HepG2 (cell line): ENCODE measurements at regions not wholly inside any gene's neighbourhood (a gene's known extent, or its start where the extent isn't known, plus 50 kb on each side); places are given as distances from the start of the nearest gene placed in this dataset.

Source experiments
- ATAC-seq: fragments of 200-7000 bp; cut with Tn5 transposase; 3 replicates; pipeline ENCODE4 v1.9.1; 2020; ENCODE audit warnings: mild to moderate bottlenecking, moderate library complexity
- BruUV-seq: library from RNA; stranded (reverse); fragments of 400-500 nt; replicated peaks from 2 replicates; lab custom pipeline; 2021; lab: Mats Ljungman, UMichigan
- CTCF ChIA-PET: fragments of 300-600 bp; formaldehyde crosslinking; extraction: SDS; loops from one replicate; lab custom pipeline; 2021; ENCODE audit warnings: low total read pairs, inconsistent platforms, low intra/inter-chr PET ratio; lab: Yijun Ruan, JAX
- POLR2A ChIA-PET: fragments of 350-600 bp; sonication (Branson Sonifier 250); formaldehyde crosslinking; loops from one replicate; lab custom pipeline; 2020; ENCODE audit warnings: antibody characterized with exemption, inconsistent platforms; lab: Yijun Ruan, JAX
- DNase-seq: peaks from one replicate; pipeline ENCODE4 v3.0.0-alpha.2; 2015; ENCODE audit warnings: low spot score
- FAIRE-seq: peaks from 3 replicates; lab custom pipeline; 2011; peaks lifted over from hg19 to GRCh38; lab: Jason Lieb, UNC
- H2AFZ ChIP-seq: one replicate; pipeline ENCODE4 v1.6.1; 2011; ENCODE audit warnings: low read length, inconsistent platforms
- H3K27ac ChIP-seq: fragments of 300-600 bp; 3 replicates; pipeline ENCODE4 v1.8.0; 2011; ENCODE audit warnings: mixed run types, mild to moderate bottlenecking, mixed read lengths, low read length, inconsistent platforms; ENCODE audit not compliant: insufficient read depth; ENCODE audit errors: extremely low read length
- H3K27me3 ChIP-seq, 2 experiments: fragments of 200-600 bp in 1 of 2; 2 replicates in 1 of 2; 3 replicates in 1 of 2; pipeline versions ENCODE4 v1.6.0 to v1.8.0; 2011; ENCODE audit warnings: low read length in 2 of 2, mild to moderate bottlenecking in 2 of 2, moderate library complexity in 2 of 2, inconsistent platforms in 1 of 2; ENCODE audit not compliant: insufficient read depth in 2 of 2, control insufficient read depth in 1 of 2
- H3K36me3 ChIP-seq, 2 experiments: fragments of 200-600 bp in 1 of 2; replicated peaks in 1 of 2; 2 replicates in 1 of 2; 3 replicates in 1 of 2; pipeline versions ENCODE4 v1.5.1 to v1.8.0; 2011; ENCODE audit warnings: low read length in 2 of 2, inconsistent platforms in 1 of 2; ENCODE audit not compliant: insufficient read depth in 2 of 2, control insufficient read depth in 1 of 2
- H3K4me1 ChIP-seq: 2 replicates; pipeline ENCODE4 v1.5.1; 2012; ENCODE audit warnings: low read length, inconsistent platforms; ENCODE audit not compliant: insufficient read depth
- H3K4me2 ChIP-seq: 2 replicates; pipeline ENCODE4 v1.6.0; 2011; ENCODE audit warnings: low read depth, low read length, inconsistent platforms
- H3K4me3 ChIP-seq, 3 experiments: fragments of 200-600 bp in 1 of 3; sonication (generic), shearing (Covaris generic) in 1 of 3; replicated peaks in 1 of 3; 2 replicates each; pipeline ENCODE4 v1.5.1; 2011 to 2016; ENCODE audit warnings: low read length in 3 of 3, inconsistent platforms in 2 of 3, low read depth in 2 of 3, mild to moderate bottlenecking in 2 of 3, control low read depth in 1 of 3, mixed read lengths in 1 of 3; ENCODE audit not compliant: insufficient read depth in 1 of 3
- H3K79me2 ChIP-seq: one replicate; pipeline ENCODE4 v1.6.1; 2011; ENCODE audit warnings: low read length, inconsistent platforms; ENCODE audit not compliant: insufficient read depth
- H3K9ac ChIP-seq: 2 replicates; pipeline ENCODE4 v1.6.0; 2011; ENCODE audit warnings: mild to moderate bottlenecking, low read depth, low read length, inconsistent platforms; ENCODE audit not compliant: insufficient read depth
- H3K9me3 ChIP-seq: 2 replicates; pipeline ENCODE4 v1.5.1; 2012; ENCODE audit warnings: mild to moderate bottlenecking, low read length
- H4K20me1 ChIP-seq: 2 replicates; pipeline ENCODE4 v1.6.0; 2011; ENCODE audit warnings: inconsistent platforms, mild to moderate bottlenecking, low read length, moderate library complexity; ENCODE audit not compliant: insufficient read depth
- CEBPG ChIP-seq: IDR thresholded peaks from 2 replicates; pipeline ENCODE4 v1.6.1; 2016
- FOXM1 ChIP-seq: sonication (generic); formaldehyde crosslinking; IDR thresholded peaks from 2 replicates; pipeline ENCODE4 v1.5.0; 2020; ENCODE audit warnings: missing genetic modification reagents
- HCFC1 ChIP-seq: fragments of 150-350 bp; IDR thresholded peaks from 2 replicates; pipeline ENCODE4 v1.6.1; 2014; ENCODE audit warnings: low read depth, low read length
- HIVEP1 ChIP-seq: sonication (generic); formaldehyde crosslinking; IDR thresholded peaks from 2 replicates; pipeline ENCODE4 v1.4.0; 2020; ENCODE audit warnings: mild to moderate bottlenecking, missing genetic modification reagents
- HMG20A ChIP-seq: IDR thresholded peaks from 2 replicates; pipeline ENCODE4 v1.6.1; 2016; ENCODE audit warnings: borderline replicate concordance
- KLF12 ChIP-seq: sonication (generic); formaldehyde crosslinking; IDR thresholded peaks from 2 replicates; pipeline ENCODE4 v1.4.0; 2020; ENCODE audit warnings: missing genetic modification reagents, borderline replicate concordance
- KMT2B ChIP-seq: IDR thresholded peaks from 2 replicates; pipeline ENCODE4 v1.6.1; 2016; ENCODE audit warnings: missing genetic modification reagents, missing compliant biosample characterization
- SIN3B ChIP-seq: fragments of 150-350 bp; IDR thresholded peaks from 2 replicates; pipeline ENCODE4 v1.6.1; 2014; ENCODE audit warnings: low read length
- SP5 ChIP-seq: IDR thresholded peaks from 2 replicates; pipeline ENCODE4 v1.6.1; 2016; ENCODE audit warnings: low read depth, borderline replicate concordance
- ZNF883 ChIP-seq: sonication (generic); formaldehyde crosslinking; IDR thresholded peaks from 2 replicates; pipeline ENCODE4 v1.5.1; 2020; ENCODE audit warnings: mild to moderate bottlenecking, missing genetic modification reagents; ENCODE audit errors: not compliant biosample characterization
- ZSCAN12 ChIP-seq: sonication (generic); formaldehyde crosslinking; IDR thresholded peaks from 2 replicates; pipeline ENCODE4 v1.9.0; 2021; ENCODE audit warnings: mild to moderate bottlenecking, missing genetic modification reagents
- WGBS: methylation state at CpG from one replicate; pipeline ENCODE4 v1.1.6; 2017; ENCODE audit warnings: low lambda C conversion rate; 5-methylcytosine and 5-hydroxymethylcytosine counted together
- in situ Hi-C: cut with HindIII; loops from 2 replicates; pipeline ENCODE4 v1.10.0; 2017; ENCODE audit warnings: low pct_unique_long_range_greater_than_20kb; ENCODE audit not compliant: extremely low pct_ligation_motif_present
- intact Hi-C: fragments of 100-400 bp; cut with micrococcal nuclease; formaldehyde crosslinking; loops from one replicate; pipeline ENCODE4 v1.10.0; 2022; ENCODE audit not compliant: unreplicated experiment

GRCh38 chr6:134851548-134851947 lies 98.4 kb downstream of the ALDH8A1 start:
- no peaks in the 10 kb centered on the region for H3K9me3 ChIP-seq
- in situ Hi-C loops (no loop called here), intact Hi-C loops (no loop called here)
- no peak overlapping the region for H3K9ac ChIP-seq
- no peak for DNase-seq
- no peak for FAIRE-seq
- no peak overlapping the region for H3K4me2 ChIP-seq
- H2AFZ ChIP-seq = no peak overlapping the region
- no peaks in the 10 kb centered on the region for H3K79me2 ChIP-seq
- BruUV-seq = no TSS peak
- ChIA-PET POLR2A (no interaction called here), CTCF (no interaction called here)
- no peaks in the 10 kb centered on the region for H3K27me3 ChIP-seq
- H3K4me3 ChIP-seq = no peak overlapping the region
- TF ChIP-seq HIVEP1 = no peak
- ATAC-seq = no peak
- no peaks in the 10 kb centered on the region for H3K36me3 ChIP-seq
- WGBS = 63% methylated on average over 6 of the region's 6 CpGs
- H4K20me1 ChIP-seq = no peaks in the 10 kb centered on the region
- peaks cover 20% of the 10 kb centered on the region for H3K4me1 ChIP-seq
- H3K27ac ChIP-seq = no peak overlapping the region

DNA sequence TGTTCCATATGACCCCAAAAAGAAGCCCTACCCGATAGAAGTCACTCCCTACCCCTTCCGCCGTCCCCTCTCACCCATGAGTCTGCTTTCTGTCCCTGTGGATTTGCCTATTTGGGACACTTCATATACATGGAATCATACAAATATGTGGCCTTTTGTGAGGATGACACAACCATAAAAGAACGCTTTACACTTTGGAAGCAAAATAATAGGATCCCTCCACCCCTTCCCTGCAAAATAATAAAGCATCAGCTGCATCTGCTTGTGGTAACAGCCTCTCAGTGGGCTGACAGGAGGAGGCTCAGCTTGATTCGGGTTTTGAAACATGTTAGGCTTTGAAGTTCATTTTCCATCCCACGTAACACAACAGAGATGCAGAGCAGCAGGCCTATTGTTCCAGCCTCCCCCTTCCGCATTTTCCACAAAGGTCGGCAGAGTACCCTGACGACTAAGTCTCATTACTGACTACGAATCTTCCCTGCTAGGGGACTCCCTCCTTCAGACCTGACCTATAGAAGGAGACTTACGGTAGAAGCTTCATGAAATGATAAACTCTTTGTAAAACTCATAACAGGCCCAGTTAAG lies 99.1 kb downstream of the ALDH8A1 start:
- TF ChIP-seq CEBPG (CRISPR knock-in tag) = no peak
- TF ChIP-seq HCFC1 = no peak
- TF ChIP-seq KLF12 = no peak
- TF ChIP-seq HMG20A (CRISPR knock-in tag) = no peak
- TF ChIP-seq SIN3B = no peak
- no peak for TF ChIP-seq ZSCAN12 (CRISPR knock-in tag)
- TF ChIP-seq FOXM1 (CRISPR knock-in tag) = no peak
- no peak for TF ChIP-seq KMT2B (CRISPR knock-in tag)
- no peak for TF ChIP-seq ZNF883 (CRISPR knock-in tag)
- no peak for TF ChIP-seq SP5 (CRISPR knock-in tag)
- FAIRE-seq = no peak
- POLR2A ChIA-PET = no interaction called here

More for the DNA sequence above, 99.1 kb downstream of the ALDH8A1 start:
- no peak overlapping the region for H3K4me2 ChIP-seq
- H3K9ac ChIP-seq = no peak overlapping the region
- H4K20me1 ChIP-seq = no peaks in the 10 kb centered on the region
- no peak overlapping the region for H3K27ac ChIP-seq
- 64% methylated on average over 11 of the region's 11 CpGs for WGBS
- no peak for DNase-seq
- H3K9me3 ChIP-seq = no peaks in the 10 kb centered on the region
- H2AFZ ChIP-seq = no peak overlapping the region
- in situ Hi-C loops = no loop called here
- no peaks in the 10 kb centered on the region for H3K79me2 ChIP-seq
- H3K27me3 ChIP-seq = no peaks in the 10 kb centered on the region
- no peak for ATAC-seq
- CTCF ChIA-PET = no interaction called here
- no peaks in the 10 kb centered on the region for H3K36me3 ChIP-seq
- no peak overlapping the region for H3K4me3 ChIP-seq
- intact Hi-C loops = no loop called here
- no TSS peak for BruUV-seq
- peaks cover 20% of the 10 kb centered on the region for H3K4me1 ChIP-seq
